VCaP (cell line): ENCODE measurements at regions not wholly inside any gene's neighbourhood (a gene's known extent, or its start where the extent isn't known, plus 50 kb on each side); places are given as distances from the start of the nearest gene placed in this dataset.
"Not testable (repeated sequence)": the region's sequence is repeated elsewhere in the genome, so short reads cannot be mapped to it uniquely, and the experiment has no call there.

Experiments used
- H3K27ac ChIP-seq: fragments of 450-650 bp; 2 replicates; pipeline ENCODE4 v1.5.1; 2017
- CTCF ChIP-seq: fragments of 450-650 bp; conservative IDR thresholded peaks from 2 replicates; pipeline ENCODE4 v1.5.1; 2017; ENCODE audit warnings: mild to moderate bottlenecking, moderate library complexity

GRCh38 chr20:48404598-48404997 lies 423.2 kb downstream of the PREX1 start:
- H3K27ac ChIP-seq = no peak overlapping the region
- no peak for TF ChIP-seq CTCF

GRCh38 chr20:48403167-48403761 lies 424.5 kb downstream of the PREX1 start:
- H3K27ac ChIP-seq = no peak overlapping the region
- no peak for TF ChIP-seq CTCF

GRCh38 chr20:48401359-48401758 lies 426.4 kb downstream of the PREX1 start:
- no peak overlapping the region for H3K27ac ChIP-seq
- no peak for TF ChIP-seq CTCF

GRCh38 chr20:48400009-48400408 lies 427.8 kb downstream of the PREX1 start:
- TF ChIP-seq CTCF = no peak

GRCh38 chr20:48398506-48399449 lies 429.0 kb downstream of the PREX1 start:
- H3K27ac ChIP-seq = no peak overlapping the region
- no peak for TF ChIP-seq CTCF

More at GRCh38 chr20:48400009-48400408, 427.8 kb downstream of the PREX1 start:
- H3K27ac ChIP-seq = no peak overlapping the region

GRCh38 chr20:48396981-48397861 lies 430.6 kb downstream of the PREX1 start:
- H3K27ac ChIP-seq = not testable (repeated sequence)

- no peak for TF ChIP-seq CTCF
Observed at GRCh38 chr20:48395816-48396546, 431.8 kb downstream of the PREX1 start.

More at GRCh38 chr20:48395816-48396546, 431.8 kb downstream of the PREX1 start:
- no peak overlapping the region for H3K27ac ChIP-seq
